ENCODE measurements at regions not wholly inside any gene's neighbourhood (a gene's known extent, or its start where the extent isn't known, plus 50 kb on each side); places are given as distances from the start of the nearest gene placed in this dataset.
"Not testable (repeated sequence)": the region's sequence is repeated elsewhere in the genome, so short reads cannot be mapped to it uniquely, and the experiment has no call there.

DNA sequence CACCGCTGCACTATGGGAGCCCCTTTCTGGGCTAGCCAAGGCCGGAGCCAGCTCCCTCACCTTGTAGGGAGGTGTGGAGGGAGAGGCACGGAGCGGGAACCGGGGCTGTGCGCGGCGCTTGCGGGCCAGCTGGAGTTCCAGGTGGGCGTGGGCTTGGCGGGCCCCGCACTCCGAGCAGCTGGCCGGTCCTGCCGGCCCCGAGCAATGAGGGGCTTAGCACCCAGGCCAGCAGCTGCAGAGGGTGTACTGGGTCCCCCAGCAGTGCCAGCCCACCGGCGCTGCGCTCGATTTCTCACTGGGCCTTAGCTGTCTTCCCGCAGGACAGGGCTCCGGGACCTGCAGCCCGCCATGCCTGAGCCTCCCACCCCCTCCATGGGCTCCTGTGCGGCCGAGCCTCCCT, 53.3 kb upstream of the NID2 start:
- H3K36me3 ChIP-seq (ENCODE audit: insufficient read depth, low read length); H3K4me1 ChIP-seq (ENCODE audit: insufficient read depth, low read length); H3K27ac ChIP-seq (ENCODE audit: low read depth, low read length); H3K9ac ChIP-seq (ENCODE audit: low read length); H3K27me3 ChIP-seq (ENCODE audit: control insufficient read depth in 1 of 2, insufficient read depth in 2 of 2, low read length in 2 of 2); H3K9me3 ChIP-seq (ENCODE audit: low read length); H3K4me3 ChIP-seq (ENCODE audit: low read depth in 1 of 2, low read length in 2 of 2): not testable (repeated sequence)

GRCh38 chr14:52121441-52121840, 52.6 kb upstream of the NID2 start:
- no peak overlapping the region for H3K4me3 ChIP-seq (ENCODE audit: low read depth in 1 of 2, low read length in 2 of 2)
- H3K9ac ChIP-seq (ENCODE audit: low read length) = no peak overlapping the region
- no peaks in the 10 kb centered on the region for H3K27me3 ChIP-seq (ENCODE audit: control insufficient read depth in 1 of 2, insufficient read depth in 2 of 2, low read length in 2 of 2)
- H3K27ac ChIP-seq (ENCODE audit: low read depth, low read length) = no peak overlapping the region
- H3K9me3 ChIP-seq (ENCODE audit: low read length) = no peaks in the 10 kb centered on the region
- no peaks in the 10 kb centered on the region for H3K36me3 ChIP-seq (ENCODE audit: insufficient read depth, low read length)
- H3K4me1 ChIP-seq (ENCODE audit: insufficient read depth, low read length) = peaks cover 10% of the 10 kb centered on the region

GRCh38 chr14:52119030-52119429, 50.2 kb upstream of the NID2 start:
- Histone ChIP-seq H3K9ac (ENCODE audit: low read length) (no peak overlapping the region), H3K4me3 (ENCODE audit: low read depth in 1 of 2, low read length in 2 of 2) (no peak overlapping the region), H3K27ac (ENCODE audit: low read depth, low read length) (no peak overlapping the region), H3K36me3 (ENCODE audit: insufficient read depth, low read length) (no peaks in the 10 kb centered on the region), H3K27me3 (ENCODE audit: control insufficient read depth in 1 of 2, insufficient read depth in 2 of 2, low read length in 2 of 2) (no peaks in the 10 kb centered on the region), H3K4me1 (ENCODE audit: insufficient read depth, low read length) (no peaks in the 10 kb centered on the region), H3K9me3 (ENCODE audit: low read length) (no peaks in the 10 kb centered on the region)

Data from muscle layer of colon (tissue), 2 donors.